ENCODE measurements at regions not wholly inside any gene's neighbourhood (a gene's known extent, or its start where the extent isn't known, plus 50 kb on each side); places are given as distances from the start of the nearest gene placed in this dataset.
A peak's percentile ranks its signal among the peaks of the same experiment; 100 is the strongest.

DNA sequence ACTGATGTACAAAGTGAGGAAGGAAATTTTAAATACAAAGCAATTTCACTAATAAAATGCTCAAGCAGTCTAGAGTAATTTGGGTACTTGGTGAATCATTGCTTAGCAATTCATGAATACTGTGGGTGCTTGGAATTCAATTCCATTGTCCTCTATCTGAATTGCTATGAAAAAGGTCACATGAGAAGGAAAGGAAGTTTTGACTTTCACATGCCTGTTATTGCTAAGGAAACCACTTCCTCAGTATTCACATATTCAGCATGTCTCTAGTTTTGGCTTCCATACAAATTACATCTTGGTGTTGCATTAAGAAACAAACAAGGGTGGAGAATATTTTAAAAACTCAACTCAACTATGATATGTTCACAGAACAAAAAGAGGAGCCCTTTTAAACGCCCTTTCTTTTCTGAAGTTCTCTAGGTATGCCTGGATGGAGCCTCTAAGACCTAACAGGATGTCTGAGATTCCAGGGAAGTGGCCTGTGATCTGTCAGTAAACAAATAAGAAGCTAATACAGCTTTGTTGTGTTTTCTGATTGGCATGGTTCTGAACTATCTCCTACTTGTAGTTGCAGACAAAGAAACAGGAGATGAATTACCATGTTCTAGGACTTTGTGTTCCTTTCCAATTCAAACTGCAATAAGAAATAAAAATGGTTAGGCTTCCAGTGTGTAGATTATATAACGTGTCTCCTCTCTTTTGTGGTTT, 190.4 kb downstream of the OGFRL1 start:
- H3K4me1 ChIP-seq (ENCODE audit: control insufficient read depth, extremely low read depth, insufficient read depth, low read length), result peaks cover 38% of the 10 kb centered on the region
- peak; percentile 95 for DNase-seq (ENCODE audit: low read depth, low spot score)
- BruUV-seq (replicated peaks), result TSS peak; percentile 94

More for the DNA sequence above, 190.4 kb downstream of the OGFRL1 start:
- peak; percentile 96 for FAIRE-seq
- Histone ChIP-seq H3K9me1 (replicated peaks; ENCODE audit: control insufficient read depth, extremely low read depth, insufficient read depth, low read length) (no peaks in the 10 kb centered on the region), H2AFZ (ENCODE audit: low read depth, low read length) (peak overlapping the region; percentile 27), H3K4me2 (ENCODE audit: insufficient read depth, low read length) (peak overlapping the region; percentile 88), H3K9me3 (replicated peaks; ENCODE audit: control insufficient read depth, insufficient read depth, low read length) (no peaks in the 10 kb centered on the region), H3K27ac (ENCODE audit: insufficient read depth, low read depth, low read length) (peak overlapping the region; percentile 98), H3K27me3 (ENCODE audit: control insufficient read depth in 2 of 2, insufficient read depth in 2 of 2, low read length in 2 of 2) (no peaks in the 10 kb centered on the region), H3K79me2 (ENCODE audit: control insufficient read depth, insufficient read depth, low read length) (no peaks in the 10 kb centered on the region), H3K9ac (replicated peaks; ENCODE audit: extremely low read depth, insufficient read depth, low read length) (peak overlapping the region; percentile 89), H3K4me3 (replicated peaks in 1 of 3; ENCODE audit: insufficient read depth in 1 of 3, low read depth in 1 of 3, low read length in 3 of 3) (peak overlapping the region in 1 of 3 experiments; percentile 31), H3K36me3 (ENCODE audit: control insufficient read depth in 2 of 2, extremely low read depth in 1 of 2, insufficient read depth in 2 of 2, low read length in 2 of 2) (no peaks in the 10 kb centered on the region), H4K20me1 (replicated peaks; ENCODE audit: control insufficient read depth, extremely low read depth, insufficient read depth, low read length) (no peaks in the 10 kb centered on the region)
- intact Hi-C loops (cut with micrococcal nuclease) (loop anchor here (1.0 to 2.0 kb wide), 7 partner anchors 10 to 86 kb away; no protein-coding TSS in a partner anchor), dilution Hi-C loops (cut with MboI; ENCODE audit: extremely low pct_ligation_motif_present, low sequenced_read_pairs) (no loop called here)
- TF ChIP-seq POLR2AphosphoS5 (IDR thresholded peaks at IDR 0.05; ENCODE audit: insufficient read depth, low read depth, low read length) (peak; percentile 37), JUN (IDR thresholded peaks at IDR 0.05; ENCODE audit: borderline replicate concordance, insufficient read depth, insufficient read length, low read depth) (peak; percentile 99), EZH2 (IDR thresholded peaks at IDR 0.05; ENCODE audit: borderline replicate concordance, low read depth, low read length, severe bottlenecking) (no peak), GATA2 (IDR thresholded peaks at IDR 0.05; ENCODE audit: insufficient read depth, insufficient read length, low read depth, low read length) (no peak), MYC (IDR thresholded peaks at IDR 0.05; ENCODE audit: low read depth, low read length) (no peak), FOS (IDR thresholded peaks at IDR 0.05; ENCODE audit: borderline replicate concordance, insufficient read depth, low read length) (peak; percentile 96), MAX (IDR thresholded peaks at IDR 0.05; ENCODE audit: insufficient read depth, insufficient read length) (no peak), POLR2A (IDR thresholded peaks at IDR 0.05; ENCODE audit: low read depth, low read length) (peak; percentile 34)
- TF ChIP-seq, protein P1, sequence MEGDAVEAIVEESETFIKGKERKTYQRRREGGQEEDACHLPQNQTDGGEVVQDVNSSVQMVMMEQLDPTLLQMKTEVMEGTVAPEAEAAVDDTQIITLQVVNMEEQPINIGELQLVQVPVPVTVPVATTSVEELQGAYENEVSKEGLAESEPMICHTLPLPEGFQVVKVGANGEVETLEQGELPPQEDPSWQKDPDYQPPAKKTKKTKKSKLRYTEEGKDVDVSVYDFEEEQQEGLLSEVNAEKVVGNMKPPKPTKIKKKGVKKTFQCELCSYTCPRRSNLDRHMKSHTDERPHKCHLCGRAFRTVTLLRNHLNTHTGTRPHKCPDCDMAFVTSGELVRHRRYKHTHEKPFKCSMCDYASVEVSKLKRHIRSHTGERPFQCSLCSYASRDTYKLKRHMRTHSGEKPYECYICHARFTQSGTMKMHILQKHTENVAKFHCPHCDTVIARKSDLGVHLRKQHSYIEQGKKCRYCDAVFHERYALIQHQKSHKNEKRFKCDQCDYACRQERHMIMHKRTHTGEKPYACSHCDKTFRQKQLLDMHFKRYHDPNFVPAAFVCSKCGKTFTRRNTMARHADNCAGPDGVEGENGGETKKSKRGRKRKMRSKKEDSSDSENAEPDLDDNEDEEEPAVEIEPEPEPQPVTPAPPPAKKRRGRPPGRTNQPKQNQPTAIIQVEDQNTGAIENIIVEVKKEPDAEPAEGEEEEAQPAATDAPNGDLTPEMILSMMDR (IDR thresholded peaks at IDR 0.05; ENCODE audit: extremely low read depth in 1 of 2, insufficient read depth in 1 of 2, low read depth in 1 of 2, low read length in 2 of 2), result no peak
- POLR2A ChIA-PET, result interaction anchor here (1.0 to 1.4 kb wide), 2 partner anchors 11 to 75 kb away, joined by 5 to 6 read pairs; no protein-coding TSS in a partner anchor
- CTCF ChIA-PET, result interaction anchor here (0.6 to 2.1 kb wide), 11 partner anchors 11 to 94 kb away, joined by 3 to 11 read pairs (median 4); no protein-coding TSS in a partner anchor
